Gastrocnemius medialis (tissue), 4 donors: ENCODE measurements at regions not wholly inside any gene's neighbourhood (a gene's known extent, or its start where the extent isn't known, plus 50 kb on each side); places are given as distances from the start of the nearest gene placed in this dataset.
A peak's percentile ranks its signal among the peaks of the same experiment; 100 is the strongest.

Experiments
- ATAC-seq, 2 donors: fragments of 150-250 bp; one replicate each; pipeline ENCODE4 v1.9.1; 2016
- DNase-seq, 2 donors: peaks; one replicate each; pipeline ENCODE4 v3.0.0-alpha.2; 2019
- H3K27ac ChIP-seq, 4 donors: fragments of 200-600 bp; sonication (generic); 1 replicate in 1 of 4; 2 replicates in 3 of 4; pipeline ENCODE4 v1.5.1; 2016 to 2018; ENCODE audit warnings: mild to moderate bottlenecking in 2 of 4, moderate library complexity in 1 of 4
- H3K27me3 ChIP-seq, 3 donors: fragments of 200-600 bp; sonication (generic) in 2 of 3; 1 replicate in 1 of 3; 2 replicates in 2 of 3; pipeline versions ENCODE4 v1.5.1 to v1.6.0; 2016 to 2019; ENCODE audit warnings: mild to moderate bottlenecking in 1 of 3, moderate library complexity in 1 of 3
- H3K36me3 ChIP-seq, 2 donors: fragments of 200-600 bp; sonication (generic) in 1 of 2; one replicate each; pipeline ENCODE4 v1.5.1; 2017 to 2018
- H3K4me1 ChIP-seq, 2 donors: fragments of 200-600 bp; sonication (generic) in 1 of 2; one replicate each; pipeline ENCODE4 v1.5.1; 2016 to 2017; ENCODE audit warnings: mild to moderate bottlenecking in 2 of 2
- H3K4me3 ChIP-seq, 4 donors: fragments of 200-600 bp; sonication (generic) in 3 of 4; 1 replicate in 1 of 4; 2 replicates in 3 of 4; pipeline ENCODE4 v1.5.1; 2016 to 2019; ENCODE audit warnings: mild to moderate bottlenecking in 2 of 4
- H3K9me3 ChIP-seq, 3 donors: fragments of 200-600 bp; sonication (generic) in 2 of 3; 1 replicate in 1 of 3; 2 replicates in 2 of 3; pipeline ENCODE4 v1.5.1; 2016 to 2019
- CTCF ChIP-seq, 5 experiments: fragments of 450-650 bp in 3 of 5; fragments of 200-600 bp in 2 of 5; sonication (generic) in 2 of 5; IDR thresholded peaks in 4 of 5; conservative IDR thresholded peaks in 1 of 5; 1 replicate in 4 of 5; 2 replicates in 1 of 5; pipeline ENCODE4 v1.5.1; 2016 to 2019; ENCODE audit warnings: antibody characterized with exemption in 5 of 5, mild to moderate bottlenecking in 3 of 5, moderate library complexity in 3 of 5
- POLR2A ChIP-seq, 2 donors: fragments of 450-650 bp; IDR thresholded peaks; one replicate each; pipeline ENCODE4 v1.6.1; 2017; ENCODE audit warnings: antibody characterized with exemption in 2 of 2, mild to moderate bottlenecking in 2 of 2, moderate library complexity in 2 of 2
- in situ Hi-C, 4 donors: fragments of 200-750 bp; cut with MboI; loops; one replicate each; pipeline versions ENCODE4 v1.15.0 to v1.8.0; 2017; ENCODE audit warnings: low sequenced_read_pairs in 4 of 4
- intact Hi-C: fragments of 100-400 bp; cut with DNase I; formaldehyde crosslinking; loops from one replicate; pipeline ENCODE4 v1.15.1; 2023; ENCODE audit warnings: low total_unique reads

- no peaks in the 10 kb centered on the region for H3K36me3 ChIP-seq
- ATAC-seq (no peak), DNase-seq (no peak)
- no peak for TF ChIP-seq POLR2A (IDR thresholded peaks at IDR 0.05)
- no peak for TF ChIP-seq CTCF (IDR thresholded peaks at IDR 0.05 in 4 of 5, conservative IDR thresholded peaks at IDR 0.05 in 1 of 5)
- peaks cover 0 to 2% (median 0%) of the 10 kb centered on the region in 3 donors for H3K27me3 ChIP-seq
- H3K27ac ChIP-seq: no peak overlapping the region
- H3K9me3 ChIP-seq: no peaks in the 10 kb centered on the region
- H3K4me1 ChIP-seq: no peaks in the 10 kb centered on the region
- in situ Hi-C loops (no loop called here), intact Hi-C loops (no loop called here)
- H3K4me3 ChIP-seq: no peak overlapping the region
These were observed 84.6 kb upstream of the TOP3B start for GRCh38 chr22:22067192-22067591.

- no peak overlapping the region for H3K27ac ChIP-seq
- intact Hi-C loops (no loop called here), in situ Hi-C loops (no loop called here)
- H3K27me3 ChIP-seq: peaks cover 0 to 4% (median 2%) of the 10 kb centered on the region in 3 donors
- ATAC-seq (no peak), DNase-seq (no peak)
- TF ChIP-seq POLR2A (IDR thresholded peaks at IDR 0.05): no peak
- TF ChIP-seq CTCF (IDR thresholded peaks at IDR 0.05 in 4 of 5, conservative IDR thresholded peaks at IDR 0.05 in 1 of 5): no peak
- peaks cover 0 to 4% of the 10 kb centered on the region in 2 donors for H3K4me1 ChIP-seq
- H3K4me3 ChIP-seq: no peak overlapping the region
- no peaks in the 10 kb centered on the region for H3K36me3 ChIP-seq
- H3K9me3 ChIP-seq: no peaks in the 10 kb centered on the region
These were observed 82.0 kb upstream of the TOP3B start for GRCh38 chr22:22064580-22064979.

- intact Hi-C loops (no loop called here), in situ Hi-C loops (no loop called here)
- H3K27ac ChIP-seq: no peak overlapping the region
- DNase-seq (no peak), ATAC-seq (no peak)
- no peaks in the 10 kb centered on the region for H3K36me3 ChIP-seq
- TF ChIP-seq POLR2A (IDR thresholded peaks at IDR 0.05) (no peak), CTCF (IDR thresholded peaks at IDR 0.05 in 4 of 5, conservative IDR thresholded peaks at IDR 0.05 in 1 of 5) (no peak)
- H3K27me3 ChIP-seq: peaks cover 0 to 4% (median 2%) of the 10 kb centered on the region in 3 donors
- H3K4me3 ChIP-seq: no peak overlapping the region
- no peaks in the 10 kb centered on the region for H3K9me3 ChIP-seq
- H3K4me1 ChIP-seq: peaks cover 0 to 4% of the 10 kb centered on the region in 2 donors
These were observed 79.8 kb upstream of the TOP3B start for GRCh38 chr22:22062306-22062793.

GRCh38 chr22:22061085-22062077 is 78.8 kb upstream of the TOP3B start:
- TF ChIP-seq POLR2A (IDR thresholded peaks at IDR 0.05) (no peak), CTCF (IDR thresholded peaks at IDR 0.05 in 4 of 5, conservative IDR thresholded peaks at IDR 0.05 in 1 of 5) (no peak)
- H3K4me1 ChIP-seq: peaks cover 0 to 4% of the 10 kb centered on the region in 2 donors
- H3K4me3 ChIP-seq: no peak overlapping the region
- peaks cover 0 to 4% (median 4%) of the 10 kb centered on the region in 3 donors for H3K27me3 ChIP-seq
- H3K27ac ChIP-seq: peak overlapping the region; percentile 30 to 66 (median 50)
- no peaks in the 10 kb centered on the region for H3K9me3 ChIP-seq
- in situ Hi-C loops: no loop called here
- H3K36me3 ChIP-seq: no peaks in the 10 kb centered on the region
- DNase-seq (peak; percentile 18 to 27), ATAC-seq (peak; percentile 71 to 90)
- intact Hi-C loops: no loop called here
